ENCODE measurements at regions not wholly inside any gene's neighbourhood (a gene's known extent, or its start where the extent isn't known, plus 50 kb on each side); places are given as distances from the start of the nearest gene placed in this dataset.

DNA sequence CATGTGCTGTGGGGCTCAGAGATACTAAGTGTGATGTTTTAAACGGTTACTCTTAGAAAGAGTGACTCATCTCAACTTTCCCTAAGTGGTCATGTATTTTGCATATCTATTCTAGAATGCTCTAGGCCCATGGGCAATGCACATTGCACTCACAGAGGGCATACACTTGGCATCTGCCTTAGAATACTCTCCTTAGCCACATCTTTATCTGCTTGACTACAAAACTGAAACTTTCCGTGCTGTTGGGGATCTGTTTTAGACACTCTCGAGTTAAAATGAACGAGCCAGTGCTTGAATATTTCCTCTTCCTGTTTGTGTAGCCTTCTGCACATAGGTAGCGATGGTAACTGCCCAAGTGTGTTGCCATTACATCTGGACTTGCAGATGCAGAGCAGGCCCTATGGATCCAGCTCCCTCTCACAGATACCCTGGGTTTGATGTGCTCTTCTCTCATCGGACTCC lies 180.5 kb downstream of the CAND1 start:
- H2BK15ac ChIP-seq (ENCODE audit: low read depth, low read length): no peak overlapping the region
- 93% methylated on average over 4 of the region's 6 CpGs; no CpG with 5 or more reads in 1 of the 2 experiments for WGBS, 2 experiments (ENCODE audit: extremely low coverage in 2 of 2, insufficient read length in 1 of 2)

More for the DNA sequence above, 180.5 kb downstream of the CAND1 start:
- TF ChIP-seq, protein P1, sequence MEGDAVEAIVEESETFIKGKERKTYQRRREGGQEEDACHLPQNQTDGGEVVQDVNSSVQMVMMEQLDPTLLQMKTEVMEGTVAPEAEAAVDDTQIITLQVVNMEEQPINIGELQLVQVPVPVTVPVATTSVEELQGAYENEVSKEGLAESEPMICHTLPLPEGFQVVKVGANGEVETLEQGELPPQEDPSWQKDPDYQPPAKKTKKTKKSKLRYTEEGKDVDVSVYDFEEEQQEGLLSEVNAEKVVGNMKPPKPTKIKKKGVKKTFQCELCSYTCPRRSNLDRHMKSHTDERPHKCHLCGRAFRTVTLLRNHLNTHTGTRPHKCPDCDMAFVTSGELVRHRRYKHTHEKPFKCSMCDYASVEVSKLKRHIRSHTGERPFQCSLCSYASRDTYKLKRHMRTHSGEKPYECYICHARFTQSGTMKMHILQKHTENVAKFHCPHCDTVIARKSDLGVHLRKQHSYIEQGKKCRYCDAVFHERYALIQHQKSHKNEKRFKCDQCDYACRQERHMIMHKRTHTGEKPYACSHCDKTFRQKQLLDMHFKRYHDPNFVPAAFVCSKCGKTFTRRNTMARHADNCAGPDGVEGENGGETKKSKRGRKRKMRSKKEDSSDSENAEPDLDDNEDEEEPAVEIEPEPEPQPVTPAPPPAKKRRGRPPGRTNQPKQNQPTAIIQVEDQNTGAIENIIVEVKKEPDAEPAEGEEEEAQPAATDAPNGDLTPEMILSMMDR (conservative IDR thresholded peaks at IDR 0.05; ENCODE audit: low read depth, low read length): no peak
- no peak for TF ChIP-seq BHLHE40 (IDR thresholded peaks at IDR 0.05; ENCODE audit: low read depth, low read length)
- TF ChIP-seq, protein P2, sequence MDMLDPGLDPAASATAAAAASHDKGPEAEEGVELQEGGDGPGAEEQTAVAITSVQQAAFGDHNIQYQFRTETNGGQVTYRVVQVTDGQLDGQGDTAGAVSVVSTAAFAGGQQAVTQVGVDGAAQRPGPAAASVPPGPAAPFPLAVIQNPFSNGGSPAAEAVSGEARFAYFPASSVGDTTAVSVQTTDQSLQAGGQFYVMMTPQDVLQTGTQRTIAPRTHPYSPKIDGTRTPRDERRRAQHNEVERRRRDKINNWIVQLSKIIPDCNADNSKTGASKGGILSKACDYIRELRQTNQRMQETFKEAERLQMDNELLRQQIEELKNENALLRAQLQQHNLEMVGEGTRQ (IDR thresholded peaks at IDR 0.05; ENCODE audit: low read depth, low read length): no peak
- no peak for TF ChIP-seq MAFK (IDR thresholded peaks at IDR 0.05; ENCODE audit: low read depth, low read length)
- TF ChIP-seq MAZ (IDR thresholded peaks at IDR 0.05; ENCODE audit: borderline replicate concordance, low read depth, low read length): no peak
- TF ChIP-seq RAD21 (IDR thresholded peaks at IDR 0.05; ENCODE audit: low read length): no peak
- no peak for TF ChIP-seq NFE2L2 (IDR thresholded peaks at IDR 0.05; ENCODE audit: low read depth, low read length)
- TF ChIP-seq CHD1 (IDR thresholded peaks at IDR 0.05; ENCODE audit: low read depth, low read length): no peak
- no peak for TF ChIP-seq SMC3 (IDR thresholded peaks at IDR 0.05; ENCODE audit: low read depth, low read length)
- TF ChIP-seq CEBPB (IDR thresholded peaks at IDR 0.05; ENCODE audit: low read depth, low read length): no peak
- TF ChIP-seq MXI1 (IDR thresholded peaks at IDR 0.05; ENCODE audit: borderline replicate concordance, low read depth, low read length): no peak
- no peak for TF ChIP-seq FOS (IDR thresholded peaks at IDR 0.05; ENCODE audit: low read depth, low read length)
- no peak for TF ChIP-seq POLR2A (IDR thresholded peaks at IDR 0.05; ENCODE audit: low read depth, low read length)
- TF ChIP-seq RFX5 (IDR thresholded peaks at IDR 0.05; ENCODE audit: low read depth, low read length): no peak
- Histone ChIP-seq H3K18ac (ENCODE audit: low read depth, low read length) (no peak overlapping the region), H3K4me3 (ENCODE audit: insufficient read depth, low read depth, low read length) (no peak overlapping the region), H4K8ac (ENCODE audit: low read depth in 2 of 2, low read length in 2 of 2) (no peak overlapping the region), H2BK120ac (ENCODE audit: low read depth, low read length) (no peak overlapping the region), H2BK5ac (ENCODE audit: low read depth, low read length, poor library complexity, severe bottlenecking) (no peak overlapping the region), H3K9me3 (ENCODE audit: control insufficient read depth, insufficient read depth, low read length) (no peaks in the 10 kb centered on the region), H4K91ac (ENCODE audit: insufficient read depth, low read depth, low read length) (no peak overlapping the region), H3K4ac (ENCODE audit: low read depth, low read length) (no peak overlapping the region), H3K27ac (ENCODE audit: insufficient read depth, low read length) (no peak overlapping the region), H3K9ac (ENCODE audit: low read depth, low read length) (no peak overlapping the region), H3K79me1 (ENCODE audit: low read depth in 1 of 2, low read length in 2 of 2) (no peaks in the 10 kb centered on the region), H3K56ac (ENCODE audit: extremely low read depth, insufficient read depth, low read length) (no peak overlapping the region), H2BK20ac (ENCODE audit: low read depth, low read length) (no peak overlapping the region), H3K27me3 (ENCODE audit: control insufficient read depth, insufficient read depth, low read length) (no peaks in the 10 kb centered on the region; the same call in none of the 2 replicates), H3K36me3 (ENCODE audit: control insufficient read depth, insufficient read depth, low read length) (no peaks in the 10 kb centered on the region), H4K5ac (ENCODE audit: low read depth, low read length) (no peak overlapping the region), H2AFZ (replicated peaks; ENCODE audit: low read length, poor library complexity) (no peak overlapping the region), H3K4me1 (ENCODE audit: control insufficient read depth, insufficient read depth, low read length) (no peaks in the 10 kb centered on the region), H2AK5ac (ENCODE audit: low read depth, low read length) (no peak overlapping the region), H3K23ac (ENCODE audit: low read depth, low read length) (no peak overlapping the region), H4K20me1 (ENCODE audit: insufficient read depth, low read length) (no peaks in the 10 kb centered on the region), H3K9me1 (ENCODE audit: insufficient read depth, low read length) (no peaks in the 10 kb centered on the region), H3K4me2 (ENCODE audit: low read depth, low read length) (no peak overlapping the region), H2AK9ac (replicated peaks; ENCODE audit: low read depth, low read length, poor library complexity) (no peak overlapping the region), H3K14ac (replicated peaks; ENCODE audit: low read depth, low read length) (no peak overlapping the region)
- no TSS peak for BruUV-seq (replicated peaks)
- ChIA-PET POLR2A (ENCODE audit: unreplicated experiment) (no interaction called here), CTCF (interaction anchor here (1.2 kb wide), 1 partner anchor 95 kb away, joined by 6 read pairs; no protein-coding TSS in a partner anchor)
- DNase-seq (no peak), ATAC-seq (ENCODE audit: low read depth) (no peak)
- dilution Hi-C loops (cut with HindIII; ENCODE audit: low sequenced_read_pairs, unreplicated experiment) (no loop called here), intact Hi-C loops (cut with micrococcal nuclease) (no loop called here), in situ Hi-C loops (cut with MboI; ENCODE audit: low sequenced_read_pairs) (loop anchor here (10.0 kb wide), 1 partner anchor 495 kb away; no protein-coding TSS in a partner anchor)
